Erythroblast (primary cell): ENCODE measurements at regions not wholly inside any gene's neighbourhood (a gene's known extent, or its start where the extent isn't known, plus 50 kb on each side); places are given as distances from the start of the nearest gene placed in this dataset.

Experiments used
- GATA1 ChIP-seq: IDR thresholded peaks from 2 replicates; pipeline ENCODE4 v1.6.1; 2011; ENCODE audit warnings: low read depth, mild to moderate bottlenecking, control low read depth, low read length, moderate library complexity
- POLR2A ChIP-seq: IDR thresholded peaks from 2 replicates; pipeline ENCODE4 v1.6.1; 2011; ENCODE audit warnings: mild to moderate bottlenecking, low read length

GRCh38 chr6:21998582-21998981 lies 298.3 kb downstream of the PRL start:
- TF ChIP-seq POLR2A = no peak
- no peak for TF ChIP-seq GATA1
